ENCODE measurements at regions not wholly inside any gene's neighbourhood (a gene's known extent, or its start where the extent isn't known, plus 50 kb on each side); places are given as distances from the start of the nearest gene placed in this dataset.

DNA sequence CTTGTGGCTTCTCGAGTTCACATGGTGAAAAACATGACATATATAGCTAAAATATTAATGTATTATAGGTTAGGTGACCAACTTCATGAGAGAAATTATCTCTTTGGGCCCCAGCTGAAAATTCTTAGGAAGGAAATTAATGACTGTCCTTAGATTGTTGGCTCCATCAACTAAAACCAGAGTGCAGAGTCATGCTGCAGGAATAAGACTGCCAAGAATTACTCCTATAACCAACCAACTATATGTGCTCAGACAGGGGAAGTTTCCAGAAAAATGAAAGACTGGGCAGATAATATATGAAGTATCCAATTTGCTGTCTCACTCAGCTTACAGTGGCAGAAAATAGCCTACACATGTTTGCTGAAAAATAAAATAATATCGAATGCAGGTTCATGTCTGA is 71.0 kb upstream of the TMEFF2 start:
- no peak for FAIRE-seq
- Histone ChIP-seq H3K9ac (replicated peaks in 1 of 4; ENCODE audit: extremely low read depth in 1 of 4, low read depth in 3 of 4, low read length in 3 of 4) (no peak overlapping the region), H3K23me2 (ENCODE audit: low read depth, low read length) (no peaks in the 10 kb centered on the region), H3K4me3 (ENCODE audit: extremely low read depth in 1 of 4, insufficient read depth in 2 of 4, low read depth in 3 of 4, low read length in 4 of 4) (no peak overlapping the region), H4K5ac (ENCODE audit: insufficient read length, low read depth, low read length) (no peak overlapping the region), H2BK20ac (ENCODE audit: low read length) (no peak overlapping the region), H4K8ac (ENCODE audit: extremely low read depth, insufficient read depth, low read length) (no peak overlapping the region), H4K20me1 (replicated peaks in 1 of 2; ENCODE audit: control insufficient read depth in 1 of 2, insufficient read depth in 2 of 2, low read length in 2 of 2) (no peaks in the 10 kb centered on the region), H3K36me3 (ENCODE audit: control insufficient read depth in 2 of 4, insufficient read depth in 4 of 4, low read length in 3 of 4) (no peaks in the 10 kb centered on the region), H2BK15ac (ENCODE audit: low read length) (no peak overlapping the region), H3K14ac (ENCODE audit: insufficient read length) (no peak overlapping the region), H3K23ac (ENCODE audit: insufficient read length) (no peak overlapping the region), H2AFZ (ENCODE audit: low read length) (no peak overlapping the region), H3K27me3 (replicated peaks in 1 of 4; ENCODE audit: control insufficient read depth in 3 of 4, extremely low read depth in 1 of 4, insufficient read depth in 3 of 4, low read length in 3 of 4) (no peaks in the 10 kb centered on the region), H3K4ac (replicated peaks; ENCODE audit: insufficient read length, low read depth, low read length) (no peak overlapping the region), H3K79me2 (ENCODE audit: control insufficient read depth in 1 of 2, insufficient read depth in 2 of 2, low read length in 2 of 2) (no peaks in the 10 kb centered on the region), H2BK12ac (ENCODE audit: low read depth, low read length) (no peak overlapping the region), H3K9me3 (ENCODE audit: insufficient read depth in 2 of 2, low read depth in 1 of 2, low read length in 1 of 2) (no peaks in the 10 kb centered on the region), H4K91ac (replicated peaks; ENCODE audit: insufficient read length, low read length) (no peak overlapping the region), H2BK5ac (ENCODE audit: low read depth, low read length) (no peak overlapping the region), H2AK5ac (ENCODE audit: low read depth, low read length) (no peak overlapping the region), H3K79me1 (ENCODE audit: low read depth, low read length) (no peaks in the 10 kb centered on the region), H3K18ac (ENCODE audit: extremely low read depth, low read length) (no peak overlapping the region), H3K4me2 (ENCODE audit: insufficient read depth in 1 of 2, low read depth in 2 of 2, low read length in 2 of 2) (no peak overlapping the region), H3K56ac (replicated peaks; ENCODE audit: insufficient read length, low read depth, low read length) (no peak overlapping the region), H2BK120ac (replicated peaks; ENCODE audit: low read depth, low read length) (no peak overlapping the region), H3K27ac (ENCODE audit: low read depth, low read length) (no peak overlapping the region), H3K4me1 (replicated peaks in 1 of 4; ENCODE audit: control insufficient read depth in 3 of 4, insufficient read depth in 4 of 4, low read length in 3 of 4) (no peaks in the 10 kb centered on the region)
- no peak for TF ChIP-seq CEBPB (IDR thresholded peaks at IDR 0.05; ENCODE audit: low read depth, low read length)
- no peak for TF ChIP-seq CBX8 (IDR thresholded peaks at IDR 0.05; ENCODE audit: borderline replicate concordance, low read depth, low read length)
- no peak for TF ChIP-seq SIN3A (conservative IDR thresholded peaks at IDR 0.05 in 1 of 2, IDR thresholded peaks at IDR 0.05 in 1 of 2; ENCODE audit: low read depth in 1 of 2, low read length in 2 of 2)
- no peak for TF ChIP-seq RFX5 (IDR thresholded peaks at IDR 0.05; ENCODE audit: borderline replicate concordance, low read depth, low read length)
- TF ChIP-seq RXRA (IDR thresholded peaks at IDR 0.05; ENCODE audit: insufficient read depth, low read depth, low read length), result no peak
- no peak for TF ChIP-seq HDAC2 (IDR thresholded peaks at IDR 0.05; ENCODE audit: borderline replicate concordance in 1 of 2, low read depth in 2 of 2, low read length in 2 of 2)
- no peak for TF ChIP-seq SUZ12 (IDR thresholded peaks at IDR 0.05; ENCODE audit: low read length)
- TF ChIP-seq CHD1 (IDR thresholded peaks at IDR 0.05; ENCODE audit: low read depth, low read length), result no peak
- no peak for TF ChIP-seq SP2 (IDR thresholded peaks at IDR 0.05; ENCODE audit: low read length)
- TF ChIP-seq, protein P1, sequence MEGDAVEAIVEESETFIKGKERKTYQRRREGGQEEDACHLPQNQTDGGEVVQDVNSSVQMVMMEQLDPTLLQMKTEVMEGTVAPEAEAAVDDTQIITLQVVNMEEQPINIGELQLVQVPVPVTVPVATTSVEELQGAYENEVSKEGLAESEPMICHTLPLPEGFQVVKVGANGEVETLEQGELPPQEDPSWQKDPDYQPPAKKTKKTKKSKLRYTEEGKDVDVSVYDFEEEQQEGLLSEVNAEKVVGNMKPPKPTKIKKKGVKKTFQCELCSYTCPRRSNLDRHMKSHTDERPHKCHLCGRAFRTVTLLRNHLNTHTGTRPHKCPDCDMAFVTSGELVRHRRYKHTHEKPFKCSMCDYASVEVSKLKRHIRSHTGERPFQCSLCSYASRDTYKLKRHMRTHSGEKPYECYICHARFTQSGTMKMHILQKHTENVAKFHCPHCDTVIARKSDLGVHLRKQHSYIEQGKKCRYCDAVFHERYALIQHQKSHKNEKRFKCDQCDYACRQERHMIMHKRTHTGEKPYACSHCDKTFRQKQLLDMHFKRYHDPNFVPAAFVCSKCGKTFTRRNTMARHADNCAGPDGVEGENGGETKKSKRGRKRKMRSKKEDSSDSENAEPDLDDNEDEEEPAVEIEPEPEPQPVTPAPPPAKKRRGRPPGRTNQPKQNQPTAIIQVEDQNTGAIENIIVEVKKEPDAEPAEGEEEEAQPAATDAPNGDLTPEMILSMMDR (IDR thresholded peaks at IDR 0.05; ENCODE audit: control extremely low read depth in 1 of 3, insufficient read depth in 1 of 3, low read depth in 1 of 3, low read length in 3 of 3), result no peak
- no peak for TF ChIP-seq GABPA (IDR thresholded peaks at IDR 0.05; ENCODE audit: borderline replicate concordance, insufficient read depth, low read length)
- no peak for TF ChIP-seq ZNF274 (IDR thresholded peaks at IDR 0.05; ENCODE audit: borderline replicate concordance, extremely low read depth, low read length)
- 90% methylated on average over 2 of the region's 2 CpGs; no CpG with 5 or more reads in 1 of the 2 experiments for WGBS, 2 experiments (ENCODE audit: extremely low coverage in 1 of 2, insufficient coverage in 1 of 2, insufficient read length in 1 of 2, insufficient replicate concordance in 2 of 2, low coverage in 1 of 2, low lambda C conversion rate in 2 of 2, missing lambda C conversion rate in 1 of 2)
- no peak for DNase-seq (ENCODE audit: low read depth in 1 of 2, low spot score in 2 of 2)
- CTCF ChIA-PET (ENCODE audit: partially characterized antibody), result interaction anchor here (0.6 to 1.2 kb wide), 2 partner anchors 20 to 1969 kb away, joined by 3 to 4 read pairs; no protein-coding TSS in a partner anchor
- POLR2A ChIA-PET (ENCODE audit: partially characterized antibody), result no interaction called here
